ENCODE measurements at regions not wholly inside any gene's neighbourhood (a gene's known extent, or its start where the extent isn't known, plus 50 kb on each side); places are given as distances from the start of the nearest gene placed in this dataset.

GRCh38 chr17:69949973-69950695 lies 124.9 kb upstream of the KCNJ16 start:
- DNase-seq, result no peak

GRCh38 chr17:69950701-69951418 lies 124.2 kb upstream of the KCNJ16 start:
- DNase-seq, result no peak

GRCh38 chr17:69954241-69954925 lies 120.6 kb upstream of the KCNJ16 start:
- no peak for DNase-seq

GRCh38 chr17:69958063-69958462 lies 117.0 kb upstream of the KCNJ16 start:
- no peak for DNase-seq

GRCh38 chr17:69959283-69959682 lies 115.7 kb upstream of the KCNJ16 start:
- no peak for DNase-seq

- DNase-seq, result no peak
Measured at GRCh38 chr17:69960755-69961154, 114.3 kb upstream of the KCNJ16 start.

- DNase-seq, result no peak
Measured at GRCh38 chr17:69961501-69962145, 113.4 kb upstream of the KCNJ16 start.

- no peak for DNase-seq
Measured at GRCh38 chr17:69962436-69962995, 112.5 kb upstream of the KCNJ16 start.

- DNase-seq, result no peak
Measured at GRCh38 chr17:69967910-69968411, 107.1 kb upstream of the KCNJ16 start.

GRCh38 chr17:69969897-69970296 lies 105.1 kb upstream of the KCNJ16 start:
- no peak for DNase-seq

GRCh38 chr17:69972251-69972650 lies 102.8 kb upstream of the KCNJ16 start:
- no peak for DNase-seq

- DNase-seq, result no peak
Measured at GRCh38 chr17:69975808-69976207, 99.2 kb upstream of the KCNJ16 start.

- no peak for DNase-seq
Measured at GRCh38 chr17:69978056-69978646, 96.9 kb upstream of the KCNJ16 start.

GRCh38 chr17:69981441-69981840 lies 93.6 kb upstream of the KCNJ16 start:
- no peak for DNase-seq

- no peak for DNase-seq
Measured at GRCh38 chr17:69995476-69995875, 79.5 kb upstream of the KCNJ16 start.

- DNase-seq, result no peak
Measured at GRCh38 chr17:69997332-69997731, 77.7 kb upstream of the KCNJ16 start.

- DNase-seq, result no peak
Measured at GRCh38 chr17:69999253-69999652, 75.8 kb upstream of the KCNJ16 start.

GRCh38 chr17:70006159-70006558 lies 68.9 kb upstream of the KCNJ16 start:
- DNase-seq, result no peak

GRCh38 chr17:70011750-70012149 lies 63.3 kb upstream of the KCNJ16 start:
- no peak for DNase-seq

- DNase-seq, result no peak
Measured at GRCh38 chr17:70013911-70014310, 61.1 kb upstream of the KCNJ16 start.

- DNase-seq, result no peak
Measured at GRCh38 chr17:70017112-70017511, 57.9 kb upstream of the KCNJ16 start.

GRCh38 chr17:70017941-70018340 lies 57.1 kb upstream of the KCNJ16 start:
- DNase-seq, result no peak

Data from left kidney (tissue), 1 donor.